Activated CD4-positive, alpha-beta T cell treated with anti-CD3 and anti-CD28 coated beads for 36 hours (primary cell): ENCODE measurements at regions not wholly inside any gene's neighbourhood (a gene's known extent, or its start where the extent isn't known, plus 50 kb on each side); places are given as distances from the start of the nearest gene placed in this dataset.

Experiments used
- ATAC-seq: fragments of 200-7000 bp; cut with Tn5 transposase; one replicate; pipeline ENCODE4 v1.10.0; 2021; ENCODE audit warnings: mild to moderate bottlenecking, moderate library complexity
- CTCF ChIA-PET: fragments of 350-600 bp; sonication (Branson Sonifier 250); formaldehyde crosslinking; loops from one replicate; lab custom pipeline; 2021; ENCODE audit warnings: antibody characterized with exemption; lab: Charles Lee
- POLR2A ChIA-PET: fragments of 350-600 bp; sonication (Branson Sonifier 250); formaldehyde crosslinking; loops from one replicate; lab custom pipeline; 2021; ENCODE audit warnings: antibody characterized with exemption, inconsistent platforms; lab: Charles Lee
- DNase-seq: peaks from one replicate; pipeline ENCODE4 v3.0.0-alpha.2; 2020
- H3K27ac Mint-ChIP-seq: one replicate; pipeline ENCODE4 v1.8.0; 2021; ENCODE audit warnings: mixed read lengths
- H3K27me3 Mint-ChIP-seq: one replicate; pipeline ENCODE4 v1.8.0; 2021; ENCODE audit warnings: mixed read lengths
- H3K36me3 Mint-ChIP-seq: one replicate; pipeline ENCODE4 v1.8.0; 2021; ENCODE audit warnings: low read depth, mixed read lengths
- H3K4me1 Mint-ChIP-seq: one replicate; pipeline ENCODE4 v1.8.0; 2021; ENCODE audit warnings: mixed read lengths
- H3K4me3 Mint-ChIP-seq: one replicate; pipeline ENCODE4 v1.8.0; 2021; ENCODE audit warnings: mild to moderate bottlenecking, moderate library complexity, mixed read lengths
- H3K9me3 Mint-ChIP-seq: one replicate; pipeline ENCODE4 v1.8.0; 2021; ENCODE audit warnings: low read depth, mixed read lengths
- intact Hi-C, 2 experiments: fragments of 100-400 bp; cut with DNase I in 1 of 2; cut with micrococcal nuclease in 1 of 2; formaldehyde crosslinking; loops; one replicate each; pipeline versions ENCODE4 v1.14.2 to v1.15.1; 2022 to 2024; cut with DNase I, micrococcal nuclease

GRCh38 chrX:27924718-27925117 lies 56.5 kb downstream of the DCAF8L1 start:
- H3K27me3 Mint-ChIP-seq: no peaks in the 10 kb centered on the region
- no peak overlapping the region for H3K4me3 Mint-ChIP-seq
- intact Hi-C loops: no loop called here
- H3K4me1 Mint-ChIP-seq: no peaks in the 10 kb centered on the region
- H3K27ac Mint-ChIP-seq: no peak overlapping the region
- H3K36me3 Mint-ChIP-seq: no peaks in the 10 kb centered on the region
- no peaks in the 10 kb centered on the region for H3K9me3 Mint-ChIP-seq
- no peak for ATAC-seq
- no peak for DNase-seq
- CTCF ChIA-PET: interaction anchor here (0.7 kb wide), 1 partner anchor 253 kb away, joined by 3 read pairs; no protein-coding TSS in a partner anchor
- POLR2A ChIA-PET: no interaction called here

- Mint-ChIP-seq H3K27me3 (no peaks in the 10 kb centered on the region), H3K36me3 (no peaks in the 10 kb centered on the region), H3K4me1 (no peaks in the 10 kb centered on the region), H3K9me3 (no peaks in the 10 kb centered on the region), H3K27ac (no peak overlapping the region), H3K4me3 (no peak overlapping the region)
- ATAC-seq (no peak), DNase-seq (no peak)
- CTCF ChIA-PET: interaction anchor here (0.7 kb wide), 1 partner anchor 253 kb away, joined by 3 read pairs; no protein-coding TSS in a partner anchor
- intact Hi-C loops: no loop called here
- POLR2A ChIA-PET: no interaction called here
Measured at GRCh38 chrX:27924261-27924660, 57.0 kb downstream of the DCAF8L1 start.

- Mint-ChIP-seq H3K36me3 (no peaks in the 10 kb centered on the region), H3K4me1 (no peaks in the 10 kb centered on the region), H3K9me3 (no peaks in the 10 kb centered on the region), H3K27me3 (no peaks in the 10 kb centered on the region), H3K27ac (no peak overlapping the region), H3K4me3 (no peak overlapping the region)
- DNase-seq: no peak
- ChIA-PET POLR2A (no interaction called here), CTCF (no interaction called here)
- intact Hi-C loops: no loop called here
- no peak for ATAC-seq
Measured at GRCh38 chrX:27918799-27919198, 62.5 kb downstream of the DCAF8L1 start.

GRCh38 chrX:27917713-27918500 lies 63.3 kb downstream of the DCAF8L1 start:
- H3K36me3 Mint-ChIP-seq: no peaks in the 10 kb centered on the region
- ChIA-PET POLR2A (no interaction called here), CTCF (no interaction called here)
- ATAC-seq (no peak), DNase-seq (no peak)
- no peak overlapping the region for H3K4me3 Mint-ChIP-seq
- no peak overlapping the region for H3K27ac Mint-ChIP-seq
- H3K27me3 Mint-ChIP-seq: no peaks in the 10 kb centered on the region
- H3K9me3 Mint-ChIP-seq: no peaks in the 10 kb centered on the region
- H3K4me1 Mint-ChIP-seq: no peaks in the 10 kb centered on the region
- intact Hi-C loops: no loop called here

- CTCF ChIA-PET: no interaction called here
Measured at GRCh38 chrX:27915617-27916016, 65.6 kb downstream of the DCAF8L1 start.

GRCh38 chrX:27910412-27910811 lies 70.8 kb downstream of the DCAF8L1 start:
- ChIA-PET POLR2A (no interaction called here), CTCF (no interaction called here)
- H3K27me3 Mint-ChIP-seq: no peaks in the 10 kb centered on the region
- DNase-seq: no peak
- intact Hi-C loops: no loop called here
- ATAC-seq: no peak
- no peak overlapping the region for H3K4me3 Mint-ChIP-seq
- no peaks in the 10 kb centered on the region for H3K9me3 Mint-ChIP-seq
- H3K4me1 Mint-ChIP-seq: no peaks in the 10 kb centered on the region
- H3K27ac Mint-ChIP-seq: no peak overlapping the region
- H3K36me3 Mint-ChIP-seq: no peaks in the 10 kb centered on the region

More at GRCh38 chrX:27915617-27916016, 65.6 kb downstream of the DCAF8L1 start:
- Mint-ChIP-seq H3K4me1 (no peaks in the 10 kb centered on the region), H3K4me3 (no peak overlapping the region), H3K9me3 (no peaks in the 10 kb centered on the region), H3K36me3 (no peaks in the 10 kb centered on the region), H3K27ac (no peak overlapping the region), H3K27me3 (no peaks in the 10 kb centered on the region)
- no peak for ATAC-seq
- no peak for DNase-seq
- intact Hi-C loops: no loop called here
- POLR2A ChIA-PET: no interaction called here

GRCh38 chrX:27903960-27904359 lies 77.3 kb downstream of the DCAF8L1 start:
- intact Hi-C loops: no loop called here
- ChIA-PET CTCF (no interaction called here), POLR2A (no interaction called here)
- H3K9me3 Mint-ChIP-seq: peaks cover 2% of the 10 kb centered on the region
- ATAC-seq (no peak), DNase-seq (no peak)
- no peaks in the 10 kb centered on the region for H3K36me3 Mint-ChIP-seq
- no peaks in the 10 kb centered on the region for H3K4me1 Mint-ChIP-seq
- H3K27me3 Mint-ChIP-seq: no peaks in the 10 kb centered on the region
- H3K4me3 Mint-ChIP-seq: no peak overlapping the region
- H3K27ac Mint-ChIP-seq: no peak overlapping the region

GRCh38 chrX:27893871-27894270 lies 86.1 kb downstream of the MAGEB10 start:
- CTCF ChIA-PET: no interaction called here
- Mint-ChIP-seq H3K4me3 (no peak overlapping the region), H3K9me3 (no peaks in the 10 kb centered on the region), H3K36me3 (no peaks in the 10 kb centered on the region), H3K4me1 (no peaks in the 10 kb centered on the region), H3K27ac (no peak overlapping the region), H3K27me3 (no peaks in the 10 kb centered on the region)
- intact Hi-C loops: no loop called here
- no peak for DNase-seq
- ATAC-seq: no peak
- POLR2A ChIA-PET: no interaction called here

GRCh38 chrX:27893211-27893610 lies 85.4 kb downstream of the MAGEB10 start:
- no peaks in the 10 kb centered on the region for H3K4me1 Mint-ChIP-seq
- DNase-seq (no peak), ATAC-seq (no peak)
- no peaks in the 10 kb centered on the region for H3K27me3 Mint-ChIP-seq
- ChIA-PET POLR2A (no interaction called here), CTCF (no interaction called here)
- H3K27ac Mint-ChIP-seq: no peak overlapping the region
- H3K9me3 Mint-ChIP-seq: no peaks in the 10 kb centered on the region
- H3K36me3 Mint-ChIP-seq: no peaks in the 10 kb centered on the region
- no peak overlapping the region for H3K4me3 Mint-ChIP-seq
- intact Hi-C loops: no loop called here

GRCh38 chrX:27890611-27891010 lies 82.8 kb downstream of the MAGEB10 start:
- no peaks in the 10 kb centered on the region for H3K36me3 Mint-ChIP-seq

GRCh38 chrX:27889878-27890277 lies 82.1 kb downstream of the MAGEB10 start:
- CTCF ChIA-PET: no interaction called here

More at GRCh38 chrX:27890611-27891010, 82.8 kb downstream of the MAGEB10 start:
- POLR2A ChIA-PET: no interaction called here
- H3K4me3 Mint-ChIP-seq: no peak overlapping the region
- DNase-seq: no peak
- no peaks in the 10 kb centered on the region for H3K27me3 Mint-ChIP-seq
- no peaks in the 10 kb centered on the region for H3K4me1 Mint-ChIP-seq
- no peak for ATAC-seq
- CTCF ChIA-PET: no interaction called here
- no peak overlapping the region for H3K27ac Mint-ChIP-seq
- H3K9me3 Mint-ChIP-seq: no peaks in the 10 kb centered on the region
- intact Hi-C loops: no loop called here

GRCh38 chrX:27884654-27885053 lies 76.9 kb downstream of the MAGEB10 start:
- DNase-seq (no peak), ATAC-seq (no peak)
- Mint-ChIP-seq H3K9me3 (no peaks in the 10 kb centered on the region), H3K27me3 (no peaks in the 10 kb centered on the region), H3K4me3 (no peak overlapping the region), H3K27ac (no peak overlapping the region), H3K4me1 (no peaks in the 10 kb centered on the region), H3K36me3 (no peaks in the 10 kb centered on the region)
- intact Hi-C loops: no loop called here
- POLR2A ChIA-PET: no interaction called here
- CTCF ChIA-PET: no interaction called here

More at GRCh38 chrX:27889878-27890277, 82.1 kb downstream of the MAGEB10 start:
- no peak overlapping the region for H3K27ac Mint-ChIP-seq
- no peaks in the 10 kb centered on the region for H3K27me3 Mint-ChIP-seq
- ATAC-seq: no peak
- no peaks in the 10 kb centered on the region for H3K9me3 Mint-ChIP-seq
- H3K4me1 Mint-ChIP-seq: no peaks in the 10 kb centered on the region
- no peak for DNase-seq
- no peak overlapping the region for H3K4me3 Mint-ChIP-seq
- POLR2A ChIA-PET: no interaction called here
- H3K36me3 Mint-ChIP-seq: no peaks in the 10 kb centered on the region
- intact Hi-C loops: no loop called here
